BJ (cell line): ENCODE measurements at regions not wholly inside any gene's neighbourhood (a gene's known extent, or its start where the extent isn't known, plus 50 kb on each side); places are given as distances from the start of the nearest gene placed in this dataset.

Experiments
- CTCF ChIA-PET: fragments of 350-600 bp; formaldehyde crosslinking; extraction: SDS; loops from one replicate; lab custom pipeline; 2021; ENCODE audit warnings: antibody characterized with exemption, inconsistent platforms; lab: Yijun Ruan, JAX
- POLR2A ChIA-PET: fragments of 300-600 bp; sonication (Branson Sonifier 250); formaldehyde crosslinking; extraction: SDS; loops from one replicate; lab custom pipeline; 2021; ENCODE audit warnings: antibody characterized with exemption; lab: Charles Lee
- DNase-seq: peaks from one replicate; pipeline ENCODE4 v3.0.0-alpha.2; 2011; ENCODE audit warnings: low read depth
- H3K27me3 ChIP-seq: 2 replicates; pipeline ENCODE4 v1.6.0; 2011; ENCODE audit warnings: low read length; ENCODE audit not compliant: control insufficient read depth, insufficient read depth
- H3K36me3 ChIP-seq: 2 replicates; pipeline ENCODE4 v1.5.1; 2011; ENCODE audit warnings: low read length; ENCODE audit not compliant: control insufficient read depth, insufficient read depth
- H3K4me3 ChIP-seq: 2 replicates; pipeline ENCODE4 v1.5.1; 2011; ENCODE audit warnings: low read depth, mild to moderate bottlenecking, control low read depth, low read length
- CTCF ChIP-seq: IDR thresholded peaks from 2 replicates; pipeline ENCODE4 v1.5.1; 2011; ENCODE audit warnings: low read depth, mild to moderate bottlenecking, control low read depth, inconsistent platforms, low read length, moderate library complexity; ENCODE audit not compliant: insufficient read depth

- DNase-seq, result no peak
- Histone ChIP-seq H3K4me3 (no peak overlapping the region), H3K27me3 (no peaks in the 10 kb centered on the region), H3K36me3 (no peaks in the 10 kb centered on the region)
- POLR2A ChIA-PET, result no interaction called here
- TF ChIP-seq CTCF, result no peak
- CTCF ChIA-PET, result no interaction called here
These were observed 99.5 kb downstream of the ZNF621 start for GRCh38 chr3:40624189-40624769.

GRCh38 chr3:40627095-40627494 lies 102.3 kb downstream of the ZNF621 start:
- TF ChIP-seq CTCF, result no peak
- Histone ChIP-seq H3K27me3 (no peaks in the 10 kb centered on the region), H3K4me3 (no peak overlapping the region), H3K36me3 (no peaks in the 10 kb centered on the region)
- no peak for DNase-seq
- CTCF ChIA-PET, result no interaction called here
- POLR2A ChIA-PET, result no interaction called here

- no peak for TF ChIP-seq CTCF
- ChIA-PET POLR2A (no interaction called here), CTCF (no interaction called here)
- H3K36me3 ChIP-seq, result no peaks in the 10 kb centered on the region
- DNase-seq, result no peak
- no peak overlapping the region for H3K4me3 ChIP-seq
- no peaks in the 10 kb centered on the region for H3K27me3 ChIP-seq
These were observed 104.2 kb downstream of the ZNF621 start for GRCh38 chr3:40628984-40629383.

- no peak for DNase-seq
- H3K27me3 ChIP-seq, result no peaks in the 10 kb centered on the region
- ChIA-PET POLR2A (no interaction called here), CTCF (no interaction called here)
- TF ChIP-seq CTCF, result no peak
- no peak overlapping the region for H3K4me3 ChIP-seq
- H3K36me3 ChIP-seq, result no peaks in the 10 kb centered on the region
These were observed 106.7 kb downstream of the ZNF621 start for GRCh38 chr3:40631341-40631995.

GRCh38 chr3:40637906-40638305 lies 113.1 kb downstream of the ZNF621 start:
- ChIA-PET CTCF (no interaction called here), POLR2A (no interaction called here)
- TF ChIP-seq CTCF, result no peak
- H3K4me3 ChIP-seq, result no peak overlapping the region
- H3K36me3 ChIP-seq, result no peaks in the 10 kb centered on the region
- no peaks in the 10 kb centered on the region for H3K27me3 ChIP-seq
- DNase-seq, result no peak
